ENCODE measurements at regions not wholly inside any gene's neighbourhood (a gene's known extent, or its start where the extent isn't known, plus 50 kb on each side); places are given as distances from the start of the nearest gene placed in this dataset.

- no peak for DNase-seq (ENCODE audit: extremely low read depth, insufficient read length)
These were observed 190.9 kb downstream of the ICE1 start for GRCh38 chr5:5613261-5613990.

DNA sequence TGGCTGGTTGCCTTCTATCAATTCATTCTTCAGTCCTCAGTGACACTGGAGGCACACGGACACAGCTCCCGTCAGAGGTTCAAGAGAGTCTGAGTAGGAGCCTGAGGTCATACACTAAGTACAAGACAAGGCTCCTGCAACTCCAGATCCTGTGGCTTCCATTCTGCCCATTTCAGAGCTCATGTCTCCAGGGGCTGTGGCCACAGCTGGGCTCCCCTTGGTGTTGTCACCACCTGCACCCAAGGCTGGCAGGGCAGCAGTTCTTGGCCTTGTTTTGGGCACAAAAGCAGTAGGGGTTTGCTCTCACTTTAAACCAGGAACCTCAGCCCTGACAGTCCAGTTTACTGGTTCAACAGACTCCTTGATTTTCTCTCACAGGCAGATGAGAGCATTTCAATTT is 189.6 kb downstream of the ICE1 start:
- H3K27me3 ChIP-seq (replicated peaks; ENCODE audit: control insufficient read depth, insufficient read depth, low read length), result no peaks in the 10 kb centered on the region
- H3K36me3 ChIP-seq (ENCODE audit: control insufficient read depth, insufficient read depth, low read length), result no peaks in the 10 kb centered on the region
- DNase-seq (ENCODE audit: extremely low read depth, insufficient read length), result no peak
- no peak overlapping the region for H3K4me3 ChIP-seq (replicated peaks; ENCODE audit: low read depth, low read length)
- no peak for TF ChIP-seq CTCF (IDR thresholded peaks at IDR 0.05; ENCODE audit: insufficient read depth, low read length, poor library complexity, severe bottlenecking)

More at GRCh38 chr5:5613261-5613990, 190.9 kb downstream of the ICE1 start:
- no peak for TF ChIP-seq CTCF (IDR thresholded peaks at IDR 0.05; ENCODE audit: insufficient read depth, low read length, poor library complexity, severe bottlenecking)
- H3K4me3 ChIP-seq (replicated peaks; ENCODE audit: low read depth, low read length), result no peak overlapping the region
- no peaks in the 10 kb centered on the region for H3K36me3 ChIP-seq (ENCODE audit: control insufficient read depth, insufficient read depth, low read length)
- no peaks in the 10 kb centered on the region for H3K27me3 ChIP-seq (replicated peaks; ENCODE audit: control insufficient read depth, insufficient read depth, low read length)

DNA sequence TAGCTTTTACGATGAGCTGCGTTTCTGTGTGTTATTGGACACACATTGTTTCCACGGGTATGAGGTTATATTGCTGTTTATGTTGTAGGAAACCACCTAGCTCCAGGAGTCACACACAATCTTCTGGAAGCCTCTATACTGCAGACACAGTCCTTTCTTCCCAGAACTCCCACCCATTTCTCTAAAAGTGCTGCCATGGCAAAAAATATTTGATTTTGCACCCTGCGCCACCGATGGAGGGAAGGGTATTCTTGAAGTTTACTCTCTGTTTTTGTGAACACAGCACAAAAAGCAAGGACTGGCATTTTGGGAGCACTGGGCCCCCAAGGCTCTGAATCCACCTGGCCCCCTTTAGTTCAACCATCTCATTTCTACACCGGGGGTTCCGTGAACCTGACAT is 187.5 kb downstream of the ICE1 start:
- no peak for DNase-seq (ENCODE audit: extremely low read depth, insufficient read length)
- Histone ChIP-seq H3K27me3 (replicated peaks; ENCODE audit: control insufficient read depth, insufficient read depth, low read length) (no peaks in the 10 kb centered on the region), H3K36me3 (ENCODE audit: control insufficient read depth, insufficient read depth, low read length) (no peaks in the 10 kb centered on the region), H3K4me3 (replicated peaks; ENCODE audit: low read depth, low read length) (no peak overlapping the region)
- TF ChIP-seq CTCF (IDR thresholded peaks at IDR 0.05; ENCODE audit: insufficient read depth, low read length, poor library complexity, severe bottlenecking), result no peak

DNA sequence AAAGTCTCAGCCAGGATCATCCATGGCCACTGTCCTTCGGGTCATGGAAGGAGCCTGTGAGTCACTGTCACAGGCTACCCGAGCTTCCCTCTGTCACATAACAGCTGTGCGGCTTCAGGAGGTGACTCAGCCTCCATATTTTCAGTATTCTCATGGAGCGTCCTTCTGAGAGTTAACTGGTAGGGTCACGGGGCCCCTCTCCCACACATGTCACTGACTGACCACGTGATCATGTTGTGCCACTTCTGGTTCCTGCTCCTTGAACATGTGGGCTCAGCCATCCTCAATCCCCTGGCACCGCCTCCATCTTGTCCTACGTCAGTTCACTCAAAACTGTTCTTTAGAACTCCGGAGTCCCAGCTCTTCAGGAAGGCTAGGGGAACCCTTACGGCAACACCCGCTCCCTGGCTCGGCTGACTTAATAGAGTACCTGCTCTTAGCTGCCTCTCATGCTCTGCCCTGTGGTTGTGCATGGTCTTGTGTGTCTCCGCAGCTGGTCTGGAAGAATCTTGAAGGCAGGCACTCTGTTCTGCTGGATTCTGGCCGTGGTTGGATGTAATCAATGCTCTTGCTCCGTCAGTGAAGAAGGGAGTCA is 182.8 kb downstream of the ICE1 start:
- no peaks in the 10 kb centered on the region for H3K36me3 ChIP-seq (ENCODE audit: control insufficient read depth, insufficient read depth, low read length)
- no peak for TF ChIP-seq CTCF (IDR thresholded peaks at IDR 0.05; ENCODE audit: insufficient read depth, low read length, poor library complexity, severe bottlenecking)
- no peak for DNase-seq (ENCODE audit: extremely low read depth, insufficient read length)
- no peak overlapping the region for H3K4me3 ChIP-seq (replicated peaks; ENCODE audit: low read depth, low read length)
- no peaks in the 10 kb centered on the region for H3K27me3 ChIP-seq (replicated peaks; ENCODE audit: control insufficient read depth, insufficient read depth, low read length)

DNA sequence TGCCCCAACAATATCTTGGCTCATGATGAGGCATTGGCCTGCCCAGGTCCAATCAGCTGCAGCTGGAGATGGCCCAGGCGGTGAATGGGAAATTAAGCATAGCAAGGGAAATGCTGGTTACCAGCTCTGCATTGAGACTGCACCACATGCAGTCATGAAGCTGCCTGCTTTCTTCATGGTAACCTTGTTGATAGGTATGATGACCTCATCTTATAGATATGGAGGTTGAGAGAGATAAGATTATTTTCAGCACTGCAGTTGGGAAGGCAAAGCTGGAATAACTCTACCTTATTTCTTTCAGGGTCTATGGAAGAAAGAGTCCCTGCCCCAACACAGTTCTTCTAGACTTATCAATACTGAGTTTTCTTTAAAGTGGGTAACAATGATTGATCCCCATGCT is 180.1 kb downstream of the ICE1 start:
- no peak for TF ChIP-seq CTCF (IDR thresholded peaks at IDR 0.05; ENCODE audit: insufficient read depth, low read length, poor library complexity, severe bottlenecking)

More for the DNA sequence above, 180.1 kb downstream of the ICE1 start:
- no peak for DNase-seq (ENCODE audit: extremely low read depth, insufficient read length)
- Histone ChIP-seq H3K4me3 (replicated peaks; ENCODE audit: low read depth, low read length) (no peak overlapping the region), H3K27me3 (replicated peaks; ENCODE audit: control insufficient read depth, insufficient read depth, low read length) (no peaks in the 10 kb centered on the region), H3K36me3 (ENCODE audit: control insufficient read depth, insufficient read depth, low read length) (no peaks in the 10 kb centered on the region)
